ENCODE measurements at regions not wholly inside any gene's neighbourhood (a gene's known extent, or its start where the extent isn't known, plus 50 kb on each side); places are given as distances from the start of the nearest gene placed in this dataset.

GRCh38 chr6:56695702-56696101 is 53.0 kb upstream of the DST start:
- TF ChIP-seq POLR2AphosphoS5 (IDR thresholded peaks at IDR 0.05) (no peak), CTCF (IDR thresholded peaks at IDR 0.05) (no peak), POLR2A (IDR thresholded peaks at IDR 0.05) (no peak)
